ENCODE measurements at regions not wholly inside any gene's neighbourhood (a gene's known extent, or its start where the extent isn't known, plus 50 kb on each side); places are given as distances from the start of the nearest gene placed in this dataset.

- in situ Hi-C loops (cut with HindIII; ENCODE audit: low pct_unique_long_range_greater_than_20kb, low sequenced_read_pairs): no loop called here
- no peak for DNase-seq (ENCODE audit: low read depth, low spot score)
Measured at GRCh38 chr3:104526901-104527401, 839.8 kb upstream of the ALCAM start.

DNA sequence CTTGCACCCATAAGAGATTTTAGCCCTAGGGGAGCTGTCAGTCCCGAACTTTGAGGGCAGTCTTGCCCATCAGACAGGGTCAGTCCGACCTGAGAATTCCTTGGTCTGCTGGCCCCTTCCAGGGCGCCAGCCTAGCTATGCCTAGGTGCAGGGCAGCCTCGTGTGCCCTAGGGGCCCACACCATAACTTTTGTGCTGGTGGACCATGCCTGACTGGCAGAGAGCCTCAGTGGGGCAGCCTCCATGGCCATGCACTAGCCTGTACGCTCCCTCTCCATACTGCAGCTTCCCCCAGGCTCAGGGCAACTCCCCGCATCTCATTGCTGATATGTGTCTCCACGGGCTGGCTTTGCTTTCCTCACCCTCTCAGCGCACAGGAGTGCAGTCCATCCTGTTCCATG is 835.8 kb upstream of the ALCAM start:
- in situ Hi-C loops (cut with HindIII; ENCODE audit: low pct_unique_long_range_greater_than_20kb, low sequenced_read_pairs): no loop called here
- DNase-seq (ENCODE audit: low read depth, low spot score): no peak

DNA sequence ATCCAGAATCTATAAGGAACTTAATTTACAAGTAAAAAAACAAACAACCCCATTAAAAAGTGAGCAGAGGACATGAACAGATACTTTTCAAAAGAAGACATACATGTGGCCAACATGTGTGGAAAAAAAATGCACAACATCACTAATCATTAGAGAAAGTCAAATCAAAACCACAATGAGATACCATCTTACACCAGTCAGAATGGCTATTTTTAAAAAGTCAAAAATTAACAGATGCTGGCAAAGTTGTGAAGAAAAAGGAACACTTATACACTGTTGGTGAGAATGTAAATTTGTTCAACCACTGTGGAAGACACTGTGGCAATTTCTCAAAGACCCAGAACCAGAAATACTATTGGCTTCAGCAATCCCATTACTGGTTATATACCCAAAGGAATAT is 830.0 kb upstream of the ALCAM start:
- DNase-seq (ENCODE audit: low read depth, low spot score): no peak
- in situ Hi-C loops (cut with HindIII; ENCODE audit: low pct_unique_long_range_greater_than_20kb, low sequenced_read_pairs): no loop called here

DNA sequence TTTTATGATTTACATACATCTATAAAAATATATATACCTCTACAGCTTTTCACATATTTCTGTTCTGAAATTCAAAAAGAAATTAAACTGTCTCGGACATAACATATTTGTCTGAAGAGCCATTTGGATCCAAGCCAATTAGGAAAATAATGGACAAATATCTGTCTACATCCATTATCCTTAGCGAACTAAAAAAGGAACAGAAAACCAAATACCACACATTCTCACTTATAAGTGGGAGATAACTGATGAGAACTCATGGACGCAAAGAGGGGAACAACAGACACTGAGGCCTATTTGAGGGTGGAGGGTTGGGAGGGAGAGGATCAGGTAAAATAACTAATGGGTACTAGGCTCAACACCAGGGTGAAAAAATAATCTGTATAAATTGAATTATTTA is 829.4 kb upstream of the ALCAM start:
- DNase-seq (ENCODE audit: low read depth, low spot score): no peak
- in situ Hi-C loops (cut with HindIII; ENCODE audit: low pct_unique_long_range_greater_than_20kb, low sequenced_read_pairs): no loop called here

GRCh38 chr3:104546301-104546700 is 820.4 kb upstream of the ALCAM start:
- DNase-seq (ENCODE audit: low read depth, low spot score): no peak
- in situ Hi-C loops (cut with HindIII; ENCODE audit: low pct_unique_long_range_greater_than_20kb, low sequenced_read_pairs): no loop called here

DNA sequence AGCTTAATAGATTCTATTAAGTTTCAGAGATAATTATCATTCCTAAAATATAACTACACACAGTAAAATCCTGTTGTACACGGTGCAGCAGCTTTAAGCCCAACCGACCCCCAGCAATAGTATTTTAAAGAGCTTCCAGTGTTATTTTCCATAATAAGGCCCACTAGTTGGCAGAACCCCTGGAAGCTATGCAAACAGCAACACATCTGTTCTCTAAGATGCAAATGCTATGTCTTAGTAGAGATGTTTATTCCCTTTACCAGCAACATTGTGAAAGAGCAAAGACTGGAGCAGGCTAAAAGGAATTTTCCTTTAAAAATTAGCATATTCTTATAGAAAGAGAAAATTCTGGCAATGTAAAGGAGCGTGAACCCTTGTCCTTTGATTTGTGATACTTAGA is 819.7 kb upstream of the ALCAM start:
- DNase-seq (ENCODE audit: low read depth, low spot score): no peak
- in situ Hi-C loops (cut with HindIII; ENCODE audit: low pct_unique_long_range_greater_than_20kb, low sequenced_read_pairs): no loop called here

- in situ Hi-C loops (cut with HindIII; ENCODE audit: low pct_unique_long_range_greater_than_20kb, low sequenced_read_pairs): no loop called here
- DNase-seq (ENCODE audit: low read depth, low spot score): no peak
Measured at GRCh38 chr3:104548401-104548800, 818.3 kb upstream of the ALCAM start.

DNA sequence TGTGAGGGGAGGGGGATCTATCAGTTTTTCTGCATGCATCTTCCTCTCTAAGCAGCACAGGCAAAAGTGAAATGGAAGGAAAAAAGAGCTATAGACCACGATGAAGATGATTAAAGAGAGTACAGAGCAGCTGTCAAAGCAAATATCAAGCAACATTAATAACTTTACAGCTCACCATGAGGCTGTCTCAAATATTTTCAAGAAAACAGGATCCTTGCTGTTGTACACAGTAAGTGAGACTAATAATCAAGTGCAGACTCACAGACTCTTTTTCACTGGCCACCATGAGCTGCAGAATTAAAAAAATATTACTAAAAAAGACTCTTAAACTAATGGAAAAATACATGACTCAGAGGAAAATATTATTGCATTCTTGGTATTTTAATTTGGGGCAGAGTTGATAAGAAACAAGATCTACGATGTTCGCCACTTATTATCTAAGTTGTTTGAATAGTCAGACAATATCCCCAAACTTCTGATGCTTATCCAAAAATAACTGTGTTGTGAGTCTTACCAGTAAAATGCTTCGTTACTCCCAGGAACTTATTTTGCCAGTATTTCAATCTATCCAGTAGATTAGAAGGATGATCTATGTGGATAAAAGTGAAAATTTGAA is 817.5 kb upstream of the ALCAM start:
- no peak for DNase-seq (ENCODE audit: low read depth, low spot score)
- in situ Hi-C loops (cut with HindIII; ENCODE audit: low pct_unique_long_range_greater_than_20kb, low sequenced_read_pairs): no loop called here

GRCh38 chr3:104553121-104553520 is 813.6 kb upstream of the ALCAM start:
- in situ Hi-C loops (cut with HindIII; ENCODE audit: low pct_unique_long_range_greater_than_20kb, low sequenced_read_pairs): no loop called here
- peak; percentile 57 for DNase-seq (ENCODE audit: low read depth, low spot score)

DNA sequence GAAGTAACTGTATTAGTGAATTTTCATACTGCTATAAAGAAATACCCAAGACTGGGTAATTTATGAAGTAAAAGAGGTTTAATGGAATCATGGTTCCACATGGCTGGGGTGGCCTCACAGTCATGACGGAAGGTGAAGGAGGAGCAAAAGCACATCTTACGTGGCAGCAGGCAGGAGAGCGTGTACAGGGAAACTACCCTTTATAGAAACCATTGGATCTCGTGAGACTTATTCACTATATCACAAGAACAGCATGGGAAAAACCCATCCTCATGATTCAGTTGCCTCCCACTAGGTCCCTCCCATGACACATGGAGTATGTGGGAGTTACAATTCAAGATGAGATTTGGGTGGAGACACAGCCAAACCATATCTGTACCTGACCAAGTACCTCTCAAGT is 812.3 kb upstream of the ALCAM start:
- no peak for DNase-seq (ENCODE audit: low read depth, low spot score)
- in situ Hi-C loops (cut with HindIII; ENCODE audit: low pct_unique_long_range_greater_than_20kb, low sequenced_read_pairs): no loop called here

GRCh38 chr3:104555728-104556127 is 811.0 kb upstream of the ALCAM start:
- in situ Hi-C loops (cut with HindIII; ENCODE audit: low pct_unique_long_range_greater_than_20kb, low sequenced_read_pairs): no loop called here
- DNase-seq (ENCODE audit: low read depth, low spot score): no peak

GRCh38 chr3:104556372-104557078 is 810.2 kb upstream of the ALCAM start:
- no peak for DNase-seq (ENCODE audit: low read depth, low spot score)

GRCh38 chr3:104561324-104561723 is 805.4 kb upstream of the ALCAM start:
- in situ Hi-C loops (cut with HindIII; ENCODE audit: low pct_unique_long_range_greater_than_20kb, low sequenced_read_pairs): no loop called here
- DNase-seq (ENCODE audit: low read depth, low spot score): no peak

More at GRCh38 chr3:104556372-104557078, 810.2 kb upstream of the ALCAM start:
- in situ Hi-C loops (cut with HindIII; ENCODE audit: low pct_unique_long_range_greater_than_20kb, low sequenced_read_pairs): no loop called here

- in situ Hi-C loops (cut with HindIII; ENCODE audit: low pct_unique_long_range_greater_than_20kb, low sequenced_read_pairs): no loop called here
- DNase-seq (ENCODE audit: low read depth, low spot score): peak; percentile 72
Measured at GRCh38 chr3:104564045-104564643, 802.6 kb upstream of the ALCAM start.

DNA sequence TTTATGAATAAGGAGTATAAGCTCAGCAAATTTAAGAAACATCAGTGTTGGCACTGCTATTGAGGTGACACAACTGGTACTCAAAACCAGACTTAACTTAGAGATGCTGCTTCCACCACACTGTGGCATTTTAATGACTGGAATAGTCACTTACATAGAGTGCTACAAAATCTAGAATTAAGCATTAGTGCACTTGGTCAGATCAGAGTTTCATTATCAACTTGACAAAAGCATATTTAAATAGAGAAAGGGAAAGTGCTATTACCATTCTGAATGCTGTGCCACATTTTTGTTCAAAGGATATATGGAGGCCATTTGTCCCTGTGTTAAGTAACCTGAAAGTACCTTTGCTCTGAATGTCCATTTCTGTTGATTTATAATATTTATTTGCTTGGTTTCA is 800.7 kb upstream of the ALCAM start:
- no peak for DNase-seq (ENCODE audit: low read depth, low spot score)
- in situ Hi-C loops (cut with HindIII; ENCODE audit: low pct_unique_long_range_greater_than_20kb, low sequenced_read_pairs): no loop called here

- no peak for DNase-seq (ENCODE audit: low read depth, low spot score)
- in situ Hi-C loops (cut with HindIII; ENCODE audit: low pct_unique_long_range_greater_than_20kb, low sequenced_read_pairs): no loop called here
Measured at GRCh38 chr3:104575634-104576033, 791.1 kb upstream of the ALCAM start.

DNA sequence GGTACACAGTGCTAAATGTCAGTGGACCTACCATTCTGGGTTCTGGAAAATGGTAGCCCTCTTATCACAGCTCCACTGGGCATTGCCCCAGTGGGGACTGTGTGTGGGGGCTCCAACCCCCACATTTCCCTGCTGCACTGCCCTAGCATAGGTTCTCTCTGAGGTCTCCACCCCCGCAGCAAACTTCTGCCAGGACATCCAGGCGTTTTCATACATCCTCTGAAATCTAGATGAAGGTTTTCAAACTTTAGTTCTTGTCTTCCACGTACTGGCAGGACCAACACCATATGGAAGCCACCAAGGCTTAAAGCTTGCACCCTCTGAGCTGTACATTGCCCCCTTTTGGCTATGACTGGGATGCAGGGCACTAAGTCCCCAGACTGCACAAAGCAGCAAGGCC is 788.2 kb upstream of the ALCAM start:
- peak; percentile 6 for DNase-seq (ENCODE audit: low read depth, low spot score)
- in situ Hi-C loops (cut with HindIII; ENCODE audit: low pct_unique_long_range_greater_than_20kb, low sequenced_read_pairs): no loop called here

GRCh38 chr3:104582092-104582491 is 784.6 kb upstream of the ALCAM start:
- in situ Hi-C loops (cut with HindIII; ENCODE audit: low pct_unique_long_range_greater_than_20kb, low sequenced_read_pairs): no loop called here
- no peak for DNase-seq (ENCODE audit: low read depth, low spot score)

- DNase-seq (ENCODE audit: low read depth, low spot score): peak; percentile 99
- in situ Hi-C loops (cut with HindIII; ENCODE audit: low pct_unique_long_range_greater_than_20kb, low sequenced_read_pairs): no loop called here
Measured at GRCh38 chr3:104584682-104585081, 782.0 kb upstream of the ALCAM start.

Data from SK-MEL-5 (cell line).